ENCODE measurements at regions not wholly inside any gene's neighbourhood (a gene's known extent, or its start where the extent isn't known, plus 50 kb on each side); places are given as distances from the start of the nearest gene placed in this dataset.

- Histone ChIP-seq H3K79me2 (ENCODE audit: insufficient read depth, low read length) (no peaks in the 10 kb centered on the region), H3K4me1 (ENCODE audit: insufficient read depth, low read length) (no peaks in the 10 kb centered on the region), H3T11ph (ENCODE audit: low read length) (no peak overlapping the region), H3K9ac (ENCODE audit: extremely low read depth, insufficient read length, low read length) (no peak overlapping the region), H2BK120ac (ENCODE audit: low read depth, low read length, poor library complexity, severe bottlenecking) (no peak overlapping the region), H2BK5ac (ENCODE audit: insufficient read length, low read length) (no peak overlapping the region), H2AFZ (ENCODE audit: low read length) (no peak overlapping the region), H3K14ac (ENCODE audit: insufficient read depth, low read length) (no peak overlapping the region; the same call in 1 of the 2 replicates), H2BK20ac (ENCODE audit: low read depth, low read length, poor library complexity, severe bottlenecking) (no peak overlapping the region), H3K18ac (ENCODE audit: insufficient read length, low read depth, low read length) (no peak overlapping the region), H3K56ac (ENCODE audit: insufficient read length, low read depth, low read length) (no peak overlapping the region), H3K23me2 (ENCODE audit: insufficient read length, low read depth, low read length, poor library complexity, severe bottlenecking) (no peaks in the 10 kb centered on the region), H2AK5ac (ENCODE audit: insufficient read length, low read length) (no peak overlapping the region), H3K79me1 (ENCODE audit: insufficient read depth, low read depth, low read length, poor library complexity, severe bottlenecking) (no peaks in the 10 kb centered on the region), H4K20me1 (ENCODE audit: control insufficient read depth, insufficient read depth, insufficient read length) (no peaks in the 10 kb centered on the region), H4K8ac (replicated peaks; ENCODE audit: insufficient read length, low read depth, low read length) (no peak overlapping the region), H3K4me2 (ENCODE audit: insufficient read depth, insufficient read length, low read length) (no peak overlapping the region), H3K4ac (ENCODE audit: low read depth, low read length) (no peak overlapping the region), H4K91ac (ENCODE audit: insufficient read length, low read depth, low read length) (no peak overlapping the region), H4K5ac (ENCODE audit: insufficient read length, low read depth, low read length) (no peak overlapping the region), H2BK12ac (ENCODE audit: insufficient read length, low read depth, low read length) (no peak overlapping the region), H3K27me3 (ENCODE audit: insufficient read depth, low read length) (no peaks in the 10 kb centered on the region), H3K27ac (ENCODE audit: insufficient read length, low read depth, low read length) (no peak overlapping the region), H3K9me3 (ENCODE audit: control insufficient read depth, low read depth, low read length) (no peaks in the 10 kb centered on the region), H2BK15ac (ENCODE audit: low read depth, low read length) (no peak overlapping the region), H3K23ac (ENCODE audit: insufficient read length, low read depth, low read length) (no peak overlapping the region)
- no peak for TF ChIP-seq CTCF (conservative IDR thresholded peaks at IDR 0.05)
- DNase-seq, result no peak
- no peaks in the 10 kb centered on the region for H3K9me3 Mint-ChIP-seq
- H3K27ac Mint-ChIP-seq, result no peak overlapping the region
- no peaks in the 10 kb centered on the region; the same call in 1 of the 2 replicates for H3K27me3 Mint-ChIP-seq (ENCODE audit: low read depth)
- H3K36me3 Mint-ChIP-seq (ENCODE audit: insufficient read depth in 1 of 3, low read depth in 3 of 3), result no peaks in the 10 kb centered on the region
- H3K4me3 Mint-ChIP-seq, result no peak overlapping the region
- peaks cover 7 to 11% of the 10 kb centered on the region in 2 experiments for H3K4me1 Mint-ChIP-seq
- no CpG with 5 or more reads among the region's 8 CpGs for WGBS (ENCODE audit: extremely low coverage, insufficient read length, low lambda C conversion rate)
Observed at GRCh38 chr6:12238219-12238618, 51.9 kb upstream of the EDN1 start.
